ENCODE measurements at regions not wholly inside any gene's neighbourhood (a gene's known extent, or its start where the extent isn't known, plus 50 kb on each side); places are given as distances from the start of the nearest gene placed in this dataset.

- ATAC-seq (ENCODE audit: low read depth) = no peak
Measured at GRCh38 chr2:71945603-71945959, 202.1 kb downstream of the CYP26B1 start.

GRCh38 chr2:71944806-71945602 lies 202.7 kb downstream of the CYP26B1 start:
- ChIA-PET CTCF (no interaction called here), POLR2A (no interaction called here)
- no peak overlapping the region for H3K4me3 Mint-ChIP-seq
- H3K9me3 Mint-ChIP-seq = no peaks in the 10 kb centered on the region
- H3K27ac Mint-ChIP-seq = no peak overlapping the region
- ATAC-seq (ENCODE audit: low read depth) = no peak
- no peak for TF ChIP-seq CTCF (IDR thresholded peaks at IDR 0.05)
- intact Hi-C loops (cut with micrococcal nuclease) = no loop called here
- H3K36me3 Mint-ChIP-seq (ENCODE audit: low read depth) = no peaks in the 10 kb centered on the region
- H3K27me3 Mint-ChIP-seq = peaks cover 2% of the 10 kb centered on the region
- H3K4me1 Mint-ChIP-seq = no peaks in the 10 kb centered on the region
- no peak for DNase-seq

More at GRCh38 chr2:71945603-71945959, 202.1 kb downstream of the CYP26B1 start:
- Mint-ChIP-seq H3K36me3 (ENCODE audit: low read depth) (no peaks in the 10 kb centered on the region), H3K27ac (no peak overlapping the region), H3K4me1 (no peaks in the 10 kb centered on the region), H3K27me3 (no peaks in the 10 kb centered on the region), H3K4me3 (no peak overlapping the region), H3K9me3 (no peaks in the 10 kb centered on the region)
- ChIA-PET POLR2A (no interaction called here), CTCF (no interaction called here)
- intact Hi-C loops (cut with micrococcal nuclease) = no loop called here
- no peak for TF ChIP-seq CTCF (IDR thresholded peaks at IDR 0.05)
- no peak for DNase-seq

GRCh38 chr2:71944183-71944550 lies 203.5 kb downstream of the CYP26B1 start:
- Mint-ChIP-seq H3K9me3 (no peaks in the 10 kb centered on the region), H3K27ac (no peak overlapping the region), H3K4me1 (no peaks in the 10 kb centered on the region), H3K27me3 (peaks cover 2% of the 10 kb centered on the region), H3K36me3 (ENCODE audit: low read depth) (no peaks in the 10 kb centered on the region), H3K4me3 (no peak overlapping the region)
- ATAC-seq (ENCODE audit: low read depth) = no peak
- intact Hi-C loops (cut with micrococcal nuclease) = no loop called here
- no peak for TF ChIP-seq CTCF (IDR thresholded peaks at IDR 0.05)
- ChIA-PET CTCF (interaction anchor here (0.7 kb wide), 1 partner anchor 329 kb away, joined by 3 read pairs; no protein-coding TSS in a partner anchor), POLR2A (no interaction called here)
- DNase-seq = no peak

- no peaks in the 10 kb centered on the region for H3K4me1 Mint-ChIP-seq
- peak; percentile 5 for DNase-seq
- no peak overlapping the region for H3K4me3 Mint-ChIP-seq
- ChIA-PET CTCF (interaction anchor here (0.7 kb wide), 1 partner anchor 328 kb away, joined by 3 read pairs; no protein-coding TSS in a partner anchor), POLR2A (no interaction called here)
- H3K27ac Mint-ChIP-seq = no peak overlapping the region
- no peaks in the 10 kb centered on the region for H3K36me3 Mint-ChIP-seq (ENCODE audit: low read depth)
- H3K9me3 Mint-ChIP-seq = no peaks in the 10 kb centered on the region
- H3K27me3 Mint-ChIP-seq = peaks cover 2% of the 10 kb centered on the region
- intact Hi-C loops (cut with micrococcal nuclease) = no loop called here
- TF ChIP-seq CTCF (IDR thresholded peaks at IDR 0.05) = no peak
- ATAC-seq (ENCODE audit: low read depth) = no peak
Measured at GRCh38 chr2:71943238-71944182, 204.2 kb downstream of the CYP26B1 start.

All from activated B cell treated with CpG ODN at 0.5 μM for 24 hours (primary cell).